ENCODE measurements at regions not wholly inside any gene's neighbourhood (a gene's known extent, or its start where the extent isn't known, plus 50 kb on each side); places are given as distances from the start of the nearest gene placed in this dataset.

DNA sequence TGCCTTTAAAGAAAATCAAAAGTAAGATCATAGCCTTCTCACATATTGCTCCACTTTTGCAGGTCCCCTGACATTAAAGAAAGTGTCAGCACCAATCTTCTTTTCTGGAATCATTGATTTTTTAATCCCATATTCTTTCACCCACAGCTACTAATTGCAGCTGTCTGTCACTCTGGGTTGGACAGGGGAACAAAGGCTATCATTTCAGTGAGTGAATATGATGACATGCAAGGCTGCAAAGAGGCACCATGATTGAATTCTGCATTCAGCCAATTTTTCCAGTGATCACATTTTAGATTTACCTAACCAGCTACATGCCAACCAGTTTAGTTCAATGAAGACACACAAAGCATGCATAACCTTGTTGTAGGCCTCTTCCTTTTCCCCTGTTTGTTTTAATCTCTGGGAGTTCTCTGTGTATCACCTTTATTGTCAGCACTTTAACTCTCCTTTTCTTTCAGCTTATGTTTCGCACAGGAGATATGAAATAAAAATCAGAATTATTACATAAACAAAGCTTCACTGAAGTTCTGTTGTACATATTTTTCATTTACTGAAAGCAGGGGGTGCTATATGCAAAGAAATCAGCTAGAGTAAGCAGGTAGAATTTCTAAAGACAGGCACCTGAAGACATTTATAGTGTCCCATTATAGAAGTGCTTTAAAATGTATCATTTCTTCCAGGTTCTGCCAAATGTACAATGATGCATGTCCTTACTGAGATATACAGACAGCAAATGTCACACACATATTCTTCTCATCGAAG is 584.8 kb downstream of the PLA2G4A start:
- Mint-ChIP-seq H3K9me3 (peaks cover 2% of the 10 kb centered on the region), H3K27me3 (no peaks in the 10 kb centered on the region), H3K4me1 (ENCODE audit: low read depth) (no peaks in the 10 kb centered on the region), H3K27ac (no peak overlapping the region), H3K4me3 (no peak overlapping the region), H3K36me3 (ENCODE audit: low read depth) (no peaks in the 10 kb centered on the region)
- intact Hi-C loops (cut with DNase I, micrococcal nuclease) = no loop called here
- TF ChIP-seq, protein P1, sequence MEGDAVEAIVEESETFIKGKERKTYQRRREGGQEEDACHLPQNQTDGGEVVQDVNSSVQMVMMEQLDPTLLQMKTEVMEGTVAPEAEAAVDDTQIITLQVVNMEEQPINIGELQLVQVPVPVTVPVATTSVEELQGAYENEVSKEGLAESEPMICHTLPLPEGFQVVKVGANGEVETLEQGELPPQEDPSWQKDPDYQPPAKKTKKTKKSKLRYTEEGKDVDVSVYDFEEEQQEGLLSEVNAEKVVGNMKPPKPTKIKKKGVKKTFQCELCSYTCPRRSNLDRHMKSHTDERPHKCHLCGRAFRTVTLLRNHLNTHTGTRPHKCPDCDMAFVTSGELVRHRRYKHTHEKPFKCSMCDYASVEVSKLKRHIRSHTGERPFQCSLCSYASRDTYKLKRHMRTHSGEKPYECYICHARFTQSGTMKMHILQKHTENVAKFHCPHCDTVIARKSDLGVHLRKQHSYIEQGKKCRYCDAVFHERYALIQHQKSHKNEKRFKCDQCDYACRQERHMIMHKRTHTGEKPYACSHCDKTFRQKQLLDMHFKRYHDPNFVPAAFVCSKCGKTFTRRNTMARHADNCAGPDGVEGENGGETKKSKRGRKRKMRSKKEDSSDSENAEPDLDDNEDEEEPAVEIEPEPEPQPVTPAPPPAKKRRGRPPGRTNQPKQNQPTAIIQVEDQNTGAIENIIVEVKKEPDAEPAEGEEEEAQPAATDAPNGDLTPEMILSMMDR (IDR thresholded peaks at IDR 0.05) = no peak
- Histone ChIP-seq H3K4me1 (ENCODE audit: insufficient read depth, low read length) (no peaks in the 10 kb centered on the region), H3K27me3 (ENCODE audit: control insufficient read depth in 1 of 2, insufficient read depth in 2 of 2, low read length in 2 of 2) (no peaks in the 10 kb centered on the region), H3K9me3 (ENCODE audit: control insufficient read depth in 1 of 2, insufficient read depth in 1 of 2, low read length in 2 of 2) (no peaks in the 10 kb centered on the region), H3K4me3 (ENCODE audit: low read length) (no peak overlapping the region), H3K36me3 (ENCODE audit: insufficient read depth, low read length) (no peaks in the 10 kb centered on the region), H3K27ac (ENCODE audit: low read depth in 1 of 2, low read length in 2 of 2) (no peak overlapping the region)
- DNase-seq (no peak), ATAC-seq (ENCODE audit: poor library complexity) (no peak)
- ChIA-PET CTCF (no interaction called here), POLR2A (no interaction called here)

DNA sequence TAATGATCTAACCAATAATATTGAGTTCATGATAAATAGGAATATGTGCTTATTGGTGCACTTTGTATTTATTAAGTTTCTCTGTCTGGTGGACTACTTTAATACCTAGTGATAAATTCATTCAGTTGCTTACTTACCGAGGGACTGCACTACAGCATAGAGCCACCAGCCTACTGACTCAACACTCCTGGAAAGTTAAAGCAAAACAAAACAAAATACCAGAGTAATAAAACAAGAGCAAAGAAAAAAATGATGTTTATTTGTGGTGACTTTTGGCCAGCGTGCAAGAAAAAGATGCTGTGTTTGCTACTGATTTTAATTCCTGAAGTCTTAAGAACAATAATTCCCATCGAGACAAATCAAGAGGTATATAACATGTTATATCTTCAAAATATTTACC is 586.3 kb downstream of the PLA2G4A start:
- H3K4me3 Mint-ChIP-seq = no peak overlapping the region
- no peak overlapping the region for H3K27ac ChIP-seq (ENCODE audit: low read depth in 1 of 2, low read length in 2 of 2)
- H3K36me3 Mint-ChIP-seq (ENCODE audit: low read depth) = no peaks in the 10 kb centered on the region
- no peaks in the 10 kb centered on the region for H3K36me3 ChIP-seq (ENCODE audit: insufficient read depth, low read length)
- H3K4me1 ChIP-seq (ENCODE audit: insufficient read depth, low read length) = no peaks in the 10 kb centered on the region
- TF ChIP-seq, protein P1 (IDR thresholded peaks at IDR 0.05) = no peak
- intact Hi-C loops (cut with DNase I, micrococcal nuclease) = no loop called here
- no peaks in the 10 kb centered on the region for H3K27me3 Mint-ChIP-seq
- no peaks in the 10 kb centered on the region for H3K4me1 Mint-ChIP-seq (ENCODE audit: low read depth)
- ChIA-PET POLR2A (no interaction called here), CTCF (no interaction called here)
- no peaks in the 10 kb centered on the region for H3K27me3 ChIP-seq (ENCODE audit: control insufficient read depth in 1 of 2, insufficient read depth in 2 of 2, low read length in 2 of 2)
- no peak overlapping the region for H3K4me3 ChIP-seq (ENCODE audit: low read length)
- H3K27ac Mint-ChIP-seq = no peak overlapping the region
- ATAC-seq (ENCODE audit: poor library complexity) (no peak), DNase-seq (no peak)
- H3K9me3 Mint-ChIP-seq = peaks cover 2% of the 10 kb centered on the region
- H3K9me3 ChIP-seq (ENCODE audit: control insufficient read depth in 1 of 2, insufficient read depth in 1 of 2, low read length in 2 of 2) = no peaks in the 10 kb centered on the region

DNA sequence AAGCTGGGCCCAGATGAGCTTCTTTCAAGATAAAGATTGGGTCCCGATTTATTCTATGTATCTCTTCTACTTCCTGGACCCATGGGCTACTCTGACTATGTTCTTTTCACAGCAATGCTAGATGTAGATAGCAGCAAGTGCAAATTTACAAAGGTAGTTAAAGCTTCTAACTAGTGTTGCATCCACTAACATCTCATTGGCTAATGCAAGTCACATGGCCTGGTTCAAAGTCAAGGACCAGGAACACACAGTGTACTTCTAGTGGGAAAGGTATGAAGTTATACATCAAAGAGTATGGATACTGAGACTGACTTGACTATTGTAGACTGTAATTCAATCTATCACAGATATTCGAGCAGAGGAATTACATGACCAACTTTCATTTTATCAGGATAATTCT is 588.8 kb downstream of the PLA2G4A start:
- CTCF ChIA-PET = no interaction called here

More for the DNA sequence above, 588.8 kb downstream of the PLA2G4A start:
- DNase-seq = no peak
- intact Hi-C loops (cut with DNase I, micrococcal nuclease) = no loop called here
- no peak overlapping the region for H3K4me3 ChIP-seq (ENCODE audit: low read length)
- H3K27me3 ChIP-seq (ENCODE audit: control insufficient read depth in 1 of 2, insufficient read depth in 2 of 2, low read length in 2 of 2) = no peaks in the 10 kb centered on the region
- POLR2A ChIA-PET = no interaction called here
- H3K9me3 Mint-ChIP-seq = no peaks in the 10 kb centered on the region
- no peaks in the 10 kb centered on the region for H3K4me1 Mint-ChIP-seq (ENCODE audit: low read depth)
- H3K4me3 Mint-ChIP-seq = no peak overlapping the region
- no peak for ATAC-seq (ENCODE audit: poor library complexity)
- H3K9me3 ChIP-seq (ENCODE audit: control insufficient read depth in 1 of 2, insufficient read depth in 1 of 2, low read length in 2 of 2) = no peaks in the 10 kb centered on the region
- H3K36me3 Mint-ChIP-seq (ENCODE audit: low read depth) = no peaks in the 10 kb centered on the region
- H3K4me1 ChIP-seq (ENCODE audit: insufficient read depth, low read length) = no peaks in the 10 kb centered on the region
- H3K36me3 ChIP-seq (ENCODE audit: insufficient read depth, low read length) = no peaks in the 10 kb centered on the region
- TF ChIP-seq, protein P1 (IDR thresholded peaks at IDR 0.05) = no peak
- H3K27me3 Mint-ChIP-seq = no peaks in the 10 kb centered on the region
- H3K27ac Mint-ChIP-seq = no peak overlapping the region
- no peak overlapping the region for H3K27ac ChIP-seq (ENCODE audit: low read depth in 1 of 2, low read length in 2 of 2)
